Gastrocnemius medialis (tissue), 4 donors: ENCODE measurements at regions not wholly inside any gene's neighbourhood (a gene's known extent, or its start where the extent isn't known, plus 50 kb on each side); places are given as distances from the start of the nearest gene placed in this dataset.

Experiments
- ATAC-seq, 2 donors: fragments of 150-250 bp; one replicate each; pipeline ENCODE4 v1.9.1; 2016
- DNase-seq, 2 donors: peaks; one replicate each; pipeline ENCODE4 v3.0.0-alpha.2; 2019
- H3K27ac ChIP-seq, 4 donors: fragments of 200-600 bp; sonication (generic); 1 replicate in 1 of 4; 2 replicates in 3 of 4; pipeline ENCODE4 v1.5.1; 2016 to 2018; ENCODE audit warnings: mild to moderate bottlenecking in 2 of 4, moderate library complexity in 1 of 4
- H3K27me3 ChIP-seq, 3 donors: fragments of 200-600 bp; sonication (generic) in 2 of 3; 1 replicate in 1 of 3; 2 replicates in 2 of 3; pipeline versions ENCODE4 v1.5.1 to v1.6.0; 2016 to 2019; ENCODE audit warnings: mild to moderate bottlenecking in 1 of 3, moderate library complexity in 1 of 3
- H3K36me3 ChIP-seq, 2 donors: fragments of 200-600 bp; sonication (generic) in 1 of 2; one replicate each; pipeline ENCODE4 v1.5.1; 2017 to 2018
- H3K4me1 ChIP-seq, 2 donors: fragments of 200-600 bp; sonication (generic) in 1 of 2; one replicate each; pipeline ENCODE4 v1.5.1; 2016 to 2017; ENCODE audit warnings: mild to moderate bottlenecking in 2 of 2
- H3K4me3 ChIP-seq, 4 donors: fragments of 200-600 bp; sonication (generic) in 3 of 4; 1 replicate in 1 of 4; 2 replicates in 3 of 4; pipeline ENCODE4 v1.5.1; 2016 to 2019; ENCODE audit warnings: mild to moderate bottlenecking in 2 of 4
- H3K9me3 ChIP-seq, 3 donors: fragments of 200-600 bp; sonication (generic) in 2 of 3; 1 replicate in 1 of 3; 2 replicates in 2 of 3; pipeline ENCODE4 v1.5.1; 2016 to 2019
- POLR2A ChIP-seq, 2 donors: fragments of 450-650 bp; IDR thresholded peaks; one replicate each; pipeline ENCODE4 v1.6.1; 2017; ENCODE audit warnings: antibody characterized with exemption in 2 of 2, mild to moderate bottlenecking in 2 of 2, moderate library complexity in 2 of 2
- in situ Hi-C, 4 donors: fragments of 200-750 bp; cut with MboI; loops; one replicate each; pipeline versions ENCODE4 v1.15.0 to v1.8.0; 2017; ENCODE audit warnings: low sequenced_read_pairs in 4 of 4
- intact Hi-C: fragments of 100-400 bp; cut with DNase I; formaldehyde crosslinking; loops from one replicate; pipeline ENCODE4 v1.15.1; 2023; ENCODE audit warnings: low total_unique reads
- TF ChIP-seq, protein P1 (sequence below), 5 experiments: fragments of 450-650 bp in 3 of 5; fragments of 200-600 bp in 2 of 5; sonication (generic) in 2 of 5; IDR thresholded peaks in 4 of 5; conservative IDR thresholded peaks in 1 of 5; 1 replicate in 4 of 5; 2 replicates in 1 of 5; pipeline ENCODE4 v1.5.1; 2016 to 2019; ENCODE audit warnings: antibody characterized with exemption in 5 of 5, mild to moderate bottlenecking in 3 of 5, moderate library complexity in 3 of 5

GRCh38 chr6:110530671-110531070, 54.3 kb upstream of the SLC22A16 start:
- H3K4me3 ChIP-seq = no peak overlapping the region
- no peak for ATAC-seq
- TF ChIP-seq POLR2A (IDR thresholded peaks at IDR 0.05) = no peak
- TF ChIP-seq, protein P1, sequence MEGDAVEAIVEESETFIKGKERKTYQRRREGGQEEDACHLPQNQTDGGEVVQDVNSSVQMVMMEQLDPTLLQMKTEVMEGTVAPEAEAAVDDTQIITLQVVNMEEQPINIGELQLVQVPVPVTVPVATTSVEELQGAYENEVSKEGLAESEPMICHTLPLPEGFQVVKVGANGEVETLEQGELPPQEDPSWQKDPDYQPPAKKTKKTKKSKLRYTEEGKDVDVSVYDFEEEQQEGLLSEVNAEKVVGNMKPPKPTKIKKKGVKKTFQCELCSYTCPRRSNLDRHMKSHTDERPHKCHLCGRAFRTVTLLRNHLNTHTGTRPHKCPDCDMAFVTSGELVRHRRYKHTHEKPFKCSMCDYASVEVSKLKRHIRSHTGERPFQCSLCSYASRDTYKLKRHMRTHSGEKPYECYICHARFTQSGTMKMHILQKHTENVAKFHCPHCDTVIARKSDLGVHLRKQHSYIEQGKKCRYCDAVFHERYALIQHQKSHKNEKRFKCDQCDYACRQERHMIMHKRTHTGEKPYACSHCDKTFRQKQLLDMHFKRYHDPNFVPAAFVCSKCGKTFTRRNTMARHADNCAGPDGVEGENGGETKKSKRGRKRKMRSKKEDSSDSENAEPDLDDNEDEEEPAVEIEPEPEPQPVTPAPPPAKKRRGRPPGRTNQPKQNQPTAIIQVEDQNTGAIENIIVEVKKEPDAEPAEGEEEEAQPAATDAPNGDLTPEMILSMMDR (IDR thresholded peaks at IDR 0.05 in 4 of 5, conservative IDR thresholded peaks at IDR 0.05 in 1 of 5) = no peak
- in situ Hi-C loops (loop anchor here in 2 of 4 donors (5.0 to 25.0 kb wide), 3 partner anchors 407 to 682 kb away; no protein-coding TSS in a partner anchor), intact Hi-C loops (no loop called here)
- no peaks in the 10 kb centered on the region for H3K36me3 ChIP-seq
- no peaks in the 10 kb centered on the region for H3K9me3 ChIP-seq
- H3K4me1 ChIP-seq = peaks cover 0 to 3% of the 10 kb centered on the region in 2 donors
- DNase-seq = no peak
- H3K27me3 ChIP-seq = no peaks in the 10 kb centered on the region
- no peak overlapping the region for H3K27ac ChIP-seq

DNA sequence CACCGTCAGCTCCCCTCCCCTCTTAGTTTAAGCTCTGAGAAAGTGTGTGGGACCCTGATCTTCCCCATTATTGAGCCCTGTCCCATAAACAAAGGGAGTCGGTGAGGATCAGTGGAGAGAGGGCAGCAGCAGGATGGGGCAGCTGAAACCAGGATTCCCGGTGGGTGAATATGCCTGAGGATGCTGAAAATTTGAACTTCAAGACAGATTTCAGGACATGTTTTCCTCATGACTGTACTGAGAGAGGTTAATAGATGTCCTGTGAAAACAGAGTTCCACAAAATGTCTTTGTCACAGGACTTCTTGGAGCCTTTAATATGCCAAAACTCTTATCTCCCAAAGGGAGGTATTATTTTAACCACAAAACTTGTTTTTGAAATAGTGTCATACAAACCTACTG, 53.5 kb upstream of the SLC22A16 start:
- DNase-seq = no peak
- Histone ChIP-seq H3K27ac (no peak overlapping the region), H3K27me3 (no peaks in the 10 kb centered on the region), H3K36me3 (no peaks in the 10 kb centered on the region), H3K4me3 (no peak overlapping the region), H3K9me3 (no peaks in the 10 kb centered on the region), H3K4me1 (peaks cover 0 to 3% of the 10 kb centered on the region in 2 donors)
- in situ Hi-C loops = loop anchor here in 3 of 4 donors (5.0 to 25.0 kb wide), 6 partner anchors 145 to 682 kb away; no protein-coding TSS in a partner anchor
- intact Hi-C loops = loop anchor here (2.0 to 5.0 kb wide), 2 partner anchors 152 to 469 kb away; no protein-coding TSS in a partner anchor
- ATAC-seq = no peak
- no peak for TF ChIP-seq POLR2A (IDR thresholded peaks at IDR 0.05)
- TF ChIP-seq, protein P1 (IDR thresholded peaks at IDR 0.05 in 4 of 5, conservative IDR thresholded peaks at IDR 0.05 in 1 of 5) = no peak

DNA sequence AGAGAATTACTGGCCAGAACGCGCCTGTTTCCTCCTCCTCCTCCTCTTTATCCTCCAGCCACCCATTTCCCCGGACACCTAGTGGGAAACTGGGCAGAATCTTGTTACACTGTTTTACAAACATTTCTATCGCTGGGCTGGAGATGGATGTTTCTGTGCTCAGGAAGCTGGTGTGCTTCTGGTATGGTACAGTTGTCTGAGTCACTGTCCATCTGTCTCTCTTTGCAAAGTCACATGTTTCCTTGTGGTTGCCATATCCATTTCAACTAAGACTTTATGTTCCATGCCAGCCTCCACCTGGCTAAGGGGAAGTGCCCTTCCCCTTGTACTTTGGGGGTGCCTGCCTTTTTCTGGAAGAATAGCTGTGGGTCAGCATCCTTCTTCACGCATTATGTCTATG, 52.9 kb upstream of the SLC22A16 start:
- in situ Hi-C loops (loop anchor here in 3 of 4 donors (10.0 to 25.0 kb wide), 5 partner anchors 145 to 683 kb away; no protein-coding TSS in a partner anchor), intact Hi-C loops (loop anchor here (2.0 to 5.0 kb wide), 2 partner anchors 153 to 469 kb away; no protein-coding TSS in a partner anchor)
- ATAC-seq (peak in 1 of 2 donors; percentile 53), DNase-seq (no peak)
- TF ChIP-seq, protein P1 (IDR thresholded peaks at IDR 0.05 in 4 of 5, conservative IDR thresholded peaks at IDR 0.05 in 1 of 5) = no peak
- no peak for TF ChIP-seq POLR2A (IDR thresholded peaks at IDR 0.05)
- Histone ChIP-seq H3K27ac (no peak overlapping the region), H3K9me3 (no peaks in the 10 kb centered on the region), H3K27me3 (no peaks in the 10 kb centered on the region), H3K36me3 (no peaks in the 10 kb centered on the region), H3K4me3 (no peak overlapping the region), H3K4me1 (peaks cover 0 to 3% of the 10 kb centered on the region in 2 donors)

DNA sequence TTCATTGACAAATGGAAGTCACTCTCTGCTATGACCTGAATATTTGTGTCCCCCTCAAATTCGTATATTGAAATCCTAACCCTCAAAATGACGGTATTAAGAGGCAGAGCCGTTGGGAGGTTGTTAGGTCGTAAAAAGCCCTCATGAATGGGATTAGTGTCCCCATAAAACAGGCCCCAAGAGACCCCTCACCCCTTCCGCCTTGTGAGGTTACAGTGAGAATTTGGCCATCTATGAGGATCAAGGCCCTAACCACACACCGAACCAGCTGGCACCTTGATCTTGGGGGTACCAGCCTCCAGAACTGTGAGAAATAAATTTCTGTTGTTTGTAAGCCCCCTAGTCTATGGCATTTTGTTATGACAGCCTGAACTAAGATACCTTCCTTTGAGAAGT, 52.5 kb upstream of the SLC22A16 start:
- Histone ChIP-seq H3K27me3 (no peaks in the 10 kb centered on the region), H3K27ac (peak overlapping the region in 1 of 4 donors; percentile 15), H3K4me3 (no peak overlapping the region), H3K4me1 (peaks cover 0 to 3% of the 10 kb centered on the region in 2 donors), H3K9me3 (no peaks in the 10 kb centered on the region), H3K36me3 (no peaks in the 10 kb centered on the region)
- DNase-seq = no peak
- TF ChIP-seq POLR2A (IDR thresholded peaks at IDR 0.05) = no peak
- TF ChIP-seq, protein P1 (IDR thresholded peaks at IDR 0.05 in 4 of 5, conservative IDR thresholded peaks at IDR 0.05 in 1 of 5) = no peak
- in situ Hi-C loops (loop anchor here in 3 of 4 donors (10.0 to 25.0 kb wide), 5 partner anchors 146 to 683 kb away; no protein-coding TSS in a partner anchor), intact Hi-C loops (loop anchor here (2.0 to 5.0 kb wide), 2 partner anchors 153 to 470 kb away; no protein-coding TSS in a partner anchor)
- no peak for ATAC-seq
